ENCODE measurements at regions not wholly inside any gene's neighbourhood (a gene's known extent, or its start where the extent isn't known, plus 50 kb on each side); places are given as distances from the start of the nearest gene placed in this dataset.

DNA sequence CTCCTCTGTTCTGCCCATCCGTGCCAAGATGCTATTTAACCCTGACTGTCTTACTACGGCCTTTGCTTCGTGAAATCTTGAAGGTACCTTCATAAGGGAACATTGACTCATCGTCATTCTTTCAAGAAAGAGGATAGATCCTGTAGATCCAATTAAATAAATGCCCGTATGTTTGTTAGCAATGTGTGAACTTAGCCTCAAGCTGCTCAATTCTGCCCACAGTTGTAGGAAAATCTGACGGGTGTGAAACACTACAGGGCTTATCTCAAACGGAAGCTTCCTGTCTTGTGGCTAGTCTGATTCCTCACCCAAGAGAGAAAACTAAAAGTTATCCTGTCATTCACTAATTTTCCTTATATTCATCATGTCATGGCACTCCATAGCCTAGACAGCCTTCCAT lies 168.0 kb upstream of the TBX3 start:
- no peak overlapping the region for H3K4me3 Mint-ChIP-seq
- H3K4me1 Mint-ChIP-seq = no peaks in the 10 kb centered on the region
- ChIA-PET CTCF (no interaction called here), POLR2A (no interaction called here)
- no peak overlapping the region for H3K27ac Mint-ChIP-seq
- no peaks in the 10 kb centered on the region for H3K36me3 Mint-ChIP-seq (ENCODE audit: low read depth)
- DNase-seq = no peak
- H3K27me3 Mint-ChIP-seq = no peaks in the 10 kb centered on the region
- intact Hi-C loops (cut with micrococcal nuclease) = no loop called here
- ATAC-seq (ENCODE audit: low read depth) = no peak
- peaks cover 4% of the 10 kb centered on the region for H3K9me3 Mint-ChIP-seq
- TF ChIP-seq, protein P1, sequence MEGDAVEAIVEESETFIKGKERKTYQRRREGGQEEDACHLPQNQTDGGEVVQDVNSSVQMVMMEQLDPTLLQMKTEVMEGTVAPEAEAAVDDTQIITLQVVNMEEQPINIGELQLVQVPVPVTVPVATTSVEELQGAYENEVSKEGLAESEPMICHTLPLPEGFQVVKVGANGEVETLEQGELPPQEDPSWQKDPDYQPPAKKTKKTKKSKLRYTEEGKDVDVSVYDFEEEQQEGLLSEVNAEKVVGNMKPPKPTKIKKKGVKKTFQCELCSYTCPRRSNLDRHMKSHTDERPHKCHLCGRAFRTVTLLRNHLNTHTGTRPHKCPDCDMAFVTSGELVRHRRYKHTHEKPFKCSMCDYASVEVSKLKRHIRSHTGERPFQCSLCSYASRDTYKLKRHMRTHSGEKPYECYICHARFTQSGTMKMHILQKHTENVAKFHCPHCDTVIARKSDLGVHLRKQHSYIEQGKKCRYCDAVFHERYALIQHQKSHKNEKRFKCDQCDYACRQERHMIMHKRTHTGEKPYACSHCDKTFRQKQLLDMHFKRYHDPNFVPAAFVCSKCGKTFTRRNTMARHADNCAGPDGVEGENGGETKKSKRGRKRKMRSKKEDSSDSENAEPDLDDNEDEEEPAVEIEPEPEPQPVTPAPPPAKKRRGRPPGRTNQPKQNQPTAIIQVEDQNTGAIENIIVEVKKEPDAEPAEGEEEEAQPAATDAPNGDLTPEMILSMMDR (IDR thresholded peaks at IDR 0.05) = no peak

DNA sequence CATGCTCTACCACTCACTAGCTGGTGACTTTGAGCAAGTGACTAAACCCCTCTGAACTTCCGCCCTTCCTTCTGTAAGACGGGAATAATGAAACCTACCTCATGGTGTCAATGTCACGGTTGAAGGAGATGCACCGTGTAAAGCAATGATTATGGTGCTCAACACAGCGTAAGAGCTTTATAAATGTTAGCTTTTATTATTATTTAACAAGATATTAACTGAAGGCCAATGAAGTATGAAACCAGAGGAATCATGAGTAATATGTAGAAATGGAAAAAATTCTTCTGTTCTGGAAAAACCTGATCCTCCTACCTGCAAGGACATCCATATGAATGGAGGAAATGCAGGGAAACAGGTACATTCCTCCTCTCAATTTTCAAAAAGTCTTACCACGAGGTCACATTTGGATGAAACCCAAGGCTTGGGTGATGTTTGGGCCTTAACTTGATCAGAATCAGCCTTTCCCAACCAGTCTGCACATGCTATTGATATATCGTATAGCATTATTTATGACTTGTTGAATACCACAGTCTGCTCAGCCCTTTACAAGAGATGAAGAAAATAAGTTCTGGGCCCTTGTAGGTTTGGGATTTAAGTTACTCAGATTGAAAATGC lies 166.8 kb upstream of the TBX3 start:
- Mint-ChIP-seq H3K9me3 (peaks cover 4% of the 10 kb centered on the region), H3K27ac (no peak overlapping the region), H3K4me1 (no peaks in the 10 kb centered on the region), H3K36me3 (ENCODE audit: low read depth) (no peaks in the 10 kb centered on the region), H3K4me3 (no peak overlapping the region), H3K27me3 (no peaks in the 10 kb centered on the region)
- intact Hi-C loops (cut with micrococcal nuclease) = no loop called here
- POLR2A ChIA-PET = no interaction called here
- CTCF ChIA-PET = no interaction called here
- DNase-seq (no peak), ATAC-seq (ENCODE audit: low read depth) (no peak)
- TF ChIP-seq, protein P1 (IDR thresholded peaks at IDR 0.05) = no peak

DNA sequence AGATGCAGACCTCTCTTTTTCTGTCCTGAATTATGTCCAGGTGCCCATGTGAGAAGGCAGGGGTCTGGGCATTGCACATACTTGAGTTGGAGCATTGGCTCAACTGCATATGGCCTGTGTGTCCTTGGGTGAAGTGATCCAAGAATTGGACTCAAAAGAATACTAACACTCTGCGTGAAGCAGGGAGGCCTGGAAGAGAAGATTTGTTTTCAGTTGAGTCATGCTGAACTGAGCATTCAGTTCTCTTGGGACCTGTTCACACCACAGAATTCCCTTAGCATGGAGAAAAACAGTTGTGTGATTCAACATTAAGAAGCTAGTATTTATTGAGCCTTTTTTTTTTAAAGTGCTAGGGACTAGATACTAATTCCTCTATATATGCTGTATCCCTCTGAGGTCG lies 164.7 kb upstream of the TBX3 start:
- POLR2A ChIA-PET = no interaction called here

DNA sequence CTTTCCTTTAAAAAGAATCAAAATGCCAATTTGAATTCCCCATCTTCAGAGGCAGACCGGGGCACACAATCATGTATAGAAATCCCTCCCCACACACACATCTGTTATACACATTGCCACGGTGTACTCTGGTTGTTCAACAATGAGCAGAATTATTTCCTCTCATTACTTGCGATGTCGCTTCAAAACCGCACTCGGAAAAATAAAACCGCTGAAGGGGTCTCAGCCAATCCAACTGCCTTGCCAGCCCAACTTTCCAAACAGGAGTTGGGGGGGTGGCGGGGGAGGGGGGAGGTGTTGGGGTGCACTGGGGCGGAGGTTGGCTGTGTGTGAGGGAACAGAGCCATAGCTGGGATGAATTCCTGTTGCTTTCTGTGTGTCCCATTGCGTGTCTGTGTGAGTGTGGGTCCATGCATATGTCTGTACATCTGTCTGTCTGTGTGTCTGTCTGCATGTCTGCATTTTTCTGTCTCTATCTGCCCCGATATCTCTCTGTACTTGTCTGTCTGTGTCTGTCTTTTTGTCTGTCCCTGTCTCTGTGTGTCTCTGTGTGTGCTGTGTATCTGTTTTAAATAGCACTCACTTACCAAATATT lies 163.6 kb upstream of the TBX3 start:
- Mint-ChIP-seq H3K4me1 (no peaks in the 10 kb centered on the region), H3K4me3 (no peak overlapping the region), H3K27ac (no peak overlapping the region), H3K27me3 (no peaks in the 10 kb centered on the region), H3K36me3 (ENCODE audit: low read depth) (no peaks in the 10 kb centered on the region), H3K9me3 (no peaks in the 10 kb centered on the region)
- intact Hi-C loops (cut with micrococcal nuclease) = no loop called here
- DNase-seq (no peak), ATAC-seq (ENCODE audit: low read depth) (no peak)
- TF ChIP-seq, protein P1 (IDR thresholded peaks at IDR 0.05) = no peak
- POLR2A ChIA-PET = no interaction called here
- CTCF ChIA-PET = no interaction called here

More for the DNA sequence above, 164.7 kb upstream of the TBX3 start:
- Mint-ChIP-seq H3K4me3 (no peak overlapping the region), H3K36me3 (ENCODE audit: low read depth) (no peaks in the 10 kb centered on the region), H3K27ac (no peak overlapping the region), H3K27me3 (no peaks in the 10 kb centered on the region), H3K9me3 (peaks cover 1% of the 10 kb centered on the region), H3K4me1 (no peaks in the 10 kb centered on the region)
- ATAC-seq (ENCODE audit: low read depth) = no peak
- TF ChIP-seq, protein P1 (IDR thresholded peaks at IDR 0.05) = no peak
- no peak for DNase-seq
- intact Hi-C loops (cut with micrococcal nuclease) = no loop called here
- CTCF ChIA-PET = no interaction called here

DNA sequence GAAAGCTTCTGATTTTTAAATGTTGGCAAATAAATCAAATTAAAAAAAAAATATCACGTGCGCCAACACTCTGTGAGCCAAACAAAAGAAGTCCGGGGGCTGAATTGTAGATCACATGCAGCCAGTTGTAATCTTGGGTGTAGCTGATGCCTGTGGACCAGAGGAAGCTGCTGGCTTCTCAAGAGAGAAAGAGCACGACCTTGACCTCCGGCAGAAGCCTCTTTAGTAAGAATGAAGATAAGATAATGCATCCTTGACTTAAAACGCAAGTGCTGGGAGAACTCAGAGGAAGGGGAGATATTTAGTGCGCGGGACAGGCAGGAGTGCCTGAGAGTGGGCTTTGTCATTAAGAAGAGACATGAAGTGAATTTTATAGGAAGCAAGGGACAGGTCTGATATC lies 162.8 kb upstream of the TBX3 start:
- intact Hi-C loops (cut with micrococcal nuclease) = no loop called here
- Mint-ChIP-seq H3K4me3 (no peak overlapping the region), H3K9me3 (no peaks in the 10 kb centered on the region), H3K27ac (no peak overlapping the region), H3K4me1 (no peaks in the 10 kb centered on the region), H3K36me3 (ENCODE audit: low read depth) (no peaks in the 10 kb centered on the region), H3K27me3 (no peaks in the 10 kb centered on the region)
- POLR2A ChIA-PET = no interaction called here
- CTCF ChIA-PET = no interaction called here
- ATAC-seq (ENCODE audit: low read depth) (no peak), DNase-seq (no peak)
- TF ChIP-seq, protein P1 (IDR thresholded peaks at IDR 0.05) = no peak

All from activated B cell treated with CpG ODN at 0.5 μM for 24 hours (primary cell).